ENCODE measurements at regions not wholly inside any gene's neighbourhood (a gene's known extent, or its start where the extent isn't known, plus 50 kb on each side); places are given as distances from the start of the nearest gene placed in this dataset.

DNA sequence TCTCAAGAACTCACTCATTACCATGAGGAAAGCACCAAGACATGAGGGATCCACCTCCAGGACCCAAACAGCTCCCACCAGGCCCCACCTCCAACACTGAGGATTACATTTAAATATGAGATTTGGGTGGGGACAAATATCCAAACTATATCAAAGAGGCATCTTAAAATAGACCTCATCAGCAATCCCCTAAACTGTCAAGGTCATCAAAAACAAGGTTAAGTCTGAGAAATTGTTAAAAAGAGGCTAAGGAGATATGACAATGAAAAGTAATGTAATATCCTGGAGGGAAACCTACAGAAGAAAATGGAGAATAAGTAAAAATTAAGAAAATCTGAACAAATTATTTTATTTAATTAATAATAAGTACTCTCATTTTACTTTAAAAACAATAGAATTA, 922.3 kb downstream of the HACE1 start:
- Histone ChIP-seq H4K20me1 (ENCODE audit: insufficient read depth) (no peaks in the 10 kb centered on the region), H3K27me3 (ENCODE audit: insufficient read depth, low read depth, low read length) (no peaks in the 10 kb centered on the region)

DNA sequence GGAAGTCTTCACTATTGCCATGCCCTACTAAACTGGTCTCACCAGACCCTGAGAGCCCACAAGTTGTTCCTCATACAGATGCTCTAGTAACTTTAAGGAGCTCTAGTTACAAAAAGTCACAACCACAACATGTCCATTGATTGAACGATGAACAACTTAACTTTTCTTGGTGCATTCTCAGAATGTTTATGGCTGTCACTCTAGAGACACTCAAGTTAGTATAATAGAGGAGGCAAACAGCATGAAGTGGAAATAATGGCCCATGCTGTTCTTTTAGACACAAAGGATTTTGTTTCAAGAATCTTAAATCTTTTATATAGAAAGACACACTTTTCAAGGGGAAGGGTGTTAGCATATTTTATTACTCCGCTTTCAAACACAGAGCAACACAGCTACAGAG, 934.4 kb downstream of the HACE1 start:
- H4K20me1 ChIP-seq (ENCODE audit: insufficient read depth) = no peaks in the 10 kb centered on the region
- no peak overlapping the region for H3K4me3 ChIP-seq (ENCODE audit: low read length)
- no peak overlapping the region for H3K9ac ChIP-seq (ENCODE audit: low read length)
- H3K79me2 ChIP-seq (replicated peaks; ENCODE audit: insufficient read depth, low read length) = no peaks in the 10 kb centered on the region
- H2AFZ ChIP-seq (ENCODE audit: low read depth, low read length) = no peak overlapping the region
- H3K4me2 ChIP-seq (ENCODE audit: low read length) = no peak overlapping the region
- no peaks in the 10 kb centered on the region for H3F3A ChIP-seq (ENCODE audit: insufficient read depth, low read length, poor library complexity, severe bottlenecking)
- TF ChIP-seq, protein P1, sequence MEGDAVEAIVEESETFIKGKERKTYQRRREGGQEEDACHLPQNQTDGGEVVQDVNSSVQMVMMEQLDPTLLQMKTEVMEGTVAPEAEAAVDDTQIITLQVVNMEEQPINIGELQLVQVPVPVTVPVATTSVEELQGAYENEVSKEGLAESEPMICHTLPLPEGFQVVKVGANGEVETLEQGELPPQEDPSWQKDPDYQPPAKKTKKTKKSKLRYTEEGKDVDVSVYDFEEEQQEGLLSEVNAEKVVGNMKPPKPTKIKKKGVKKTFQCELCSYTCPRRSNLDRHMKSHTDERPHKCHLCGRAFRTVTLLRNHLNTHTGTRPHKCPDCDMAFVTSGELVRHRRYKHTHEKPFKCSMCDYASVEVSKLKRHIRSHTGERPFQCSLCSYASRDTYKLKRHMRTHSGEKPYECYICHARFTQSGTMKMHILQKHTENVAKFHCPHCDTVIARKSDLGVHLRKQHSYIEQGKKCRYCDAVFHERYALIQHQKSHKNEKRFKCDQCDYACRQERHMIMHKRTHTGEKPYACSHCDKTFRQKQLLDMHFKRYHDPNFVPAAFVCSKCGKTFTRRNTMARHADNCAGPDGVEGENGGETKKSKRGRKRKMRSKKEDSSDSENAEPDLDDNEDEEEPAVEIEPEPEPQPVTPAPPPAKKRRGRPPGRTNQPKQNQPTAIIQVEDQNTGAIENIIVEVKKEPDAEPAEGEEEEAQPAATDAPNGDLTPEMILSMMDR (IDR thresholded peaks at IDR 0.05; ENCODE audit: poor library complexity, severe bottlenecking) = no peak
- TF ChIP-seq POLR2AphosphoS5 (IDR thresholded peaks at IDR 0.05) (no peak), RAD21 (conservative IDR thresholded peaks at IDR 0.05) (no peak), SMC3 (conservative IDR thresholded peaks at IDR 0.05; ENCODE audit: poor library complexity) (no peak), EZH2 (IDR thresholded peaks at IDR 0.05; ENCODE audit: borderline replicate concordance, insufficient read depth, low read length, poor library complexity, severe bottlenecking) (no peak), EP300 (conservative IDR thresholded peaks at IDR 0.05; ENCODE audit: poor library complexity, severe bottlenecking) (no peak), MXI1 (conservative IDR thresholded peaks at IDR 0.05; ENCODE audit: poor library complexity, severe bottlenecking) (no peak), TAF1 (IDR thresholded peaks at IDR 0.05; ENCODE audit: low read depth) (no peak)
- TF ChIP-seq, protein P2, sequence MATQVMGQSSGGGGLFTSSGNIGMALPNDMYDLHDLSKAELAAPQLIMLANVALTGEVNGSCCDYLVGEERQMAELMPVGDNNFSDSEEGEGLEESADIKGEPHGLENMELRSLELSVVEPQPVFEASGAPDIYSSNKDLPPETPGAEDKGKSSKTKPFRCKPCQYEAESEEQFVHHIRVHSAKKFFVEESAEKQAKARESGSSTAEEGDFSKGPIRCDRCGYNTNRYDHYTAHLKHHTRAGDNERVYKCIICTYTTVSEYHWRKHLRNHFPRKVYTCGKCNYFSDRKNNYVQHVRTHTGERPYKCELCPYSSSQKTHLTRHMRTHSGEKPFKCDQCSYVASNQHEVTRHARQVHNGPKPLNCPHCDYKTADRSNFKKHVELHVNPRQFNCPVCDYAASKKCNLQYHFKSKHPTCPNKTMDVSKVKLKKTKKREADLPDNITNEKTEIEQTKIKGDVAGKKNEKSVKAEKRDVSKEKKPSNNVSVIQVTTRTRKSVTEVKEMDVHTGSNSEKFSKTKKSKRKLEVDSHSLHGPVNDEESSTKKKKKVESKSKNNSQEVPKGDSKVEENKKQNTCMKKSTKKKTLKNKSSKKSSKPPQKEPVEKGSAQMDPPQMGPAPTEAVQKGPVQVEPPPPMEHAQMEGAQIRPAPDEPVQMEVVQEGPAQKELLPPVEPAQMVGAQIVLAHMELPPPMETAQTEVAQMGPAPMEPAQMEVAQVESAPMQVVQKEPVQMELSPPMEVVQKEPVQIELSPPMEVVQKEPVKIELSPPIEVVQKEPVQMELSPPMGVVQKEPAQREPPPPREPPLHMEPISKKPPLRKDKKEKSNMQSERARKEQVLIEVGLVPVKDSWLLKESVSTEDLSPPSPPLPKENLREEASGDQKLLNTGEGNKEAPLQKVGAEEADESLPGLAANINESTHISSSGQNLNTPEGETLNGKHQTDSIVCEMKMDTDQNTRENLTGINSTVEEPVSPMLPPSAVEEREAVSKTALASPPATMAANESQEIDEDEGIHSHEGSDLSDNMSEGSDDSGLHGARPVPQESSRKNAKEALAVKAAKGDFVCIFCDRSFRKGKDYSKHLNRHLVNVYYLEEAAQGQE (IDR thresholded peaks at IDR 0.05; ENCODE audit: borderline replicate concordance) = no peak
- H3K9me3 ChIP-seq (ENCODE audit: low read length) = no peaks in the 10 kb centered on the region
- no peaks in the 10 kb centered on the region for H3K27me3 ChIP-seq (ENCODE audit: insufficient read depth, low read depth, low read length)
- H3K27ac ChIP-seq (ENCODE audit: low read length) = no peak overlapping the region
- no peaks in the 10 kb centered on the region for H3K36me3 ChIP-seq (ENCODE audit: insufficient read depth, low read length)
- no peaks in the 10 kb centered on the region for H3K9me2 ChIP-seq (ENCODE audit: insufficient read depth, low read length)

More for the DNA sequence above, 922.3 kb downstream of the HACE1 start:
- no peaks in the 10 kb centered on the region for H3K9me2 ChIP-seq (ENCODE audit: insufficient read depth, low read length)
- H3K4me2 ChIP-seq (ENCODE audit: low read length) = no peak overlapping the region
- H3F3A ChIP-seq (ENCODE audit: insufficient read depth, low read length, poor library complexity, severe bottlenecking) = no peaks in the 10 kb centered on the region
- no peaks in the 10 kb centered on the region for H3K9me3 ChIP-seq (ENCODE audit: low read length)
- H2AFZ ChIP-seq (ENCODE audit: low read depth, low read length) = no peak overlapping the region
- TF ChIP-seq MXI1 (conservative IDR thresholded peaks at IDR 0.05; ENCODE audit: poor library complexity, severe bottlenecking) (no peak), SMC3 (conservative IDR thresholded peaks at IDR 0.05; ENCODE audit: poor library complexity) (no peak), EP300 (conservative IDR thresholded peaks at IDR 0.05; ENCODE audit: poor library complexity, severe bottlenecking) (no peak), TAF1 (IDR thresholded peaks at IDR 0.05; ENCODE audit: low read depth) (no peak), POLR2AphosphoS5 (IDR thresholded peaks at IDR 0.05) (no peak), RAD21 (conservative IDR thresholded peaks at IDR 0.05) (no peak), EZH2 (IDR thresholded peaks at IDR 0.05; ENCODE audit: borderline replicate concordance, insufficient read depth, low read length, poor library complexity, severe bottlenecking) (no peak)
- TF ChIP-seq, protein P1 (IDR thresholded peaks at IDR 0.05; ENCODE audit: poor library complexity, severe bottlenecking) = no peak
- TF ChIP-seq, protein P2 (IDR thresholded peaks at IDR 0.05; ENCODE audit: borderline replicate concordance) = no peak
- H3K79me2 ChIP-seq (replicated peaks; ENCODE audit: insufficient read depth, low read length) = no peaks in the 10 kb centered on the region
- H3K4me3 ChIP-seq (ENCODE audit: low read length) = no peak overlapping the region
- no peak overlapping the region for H3K9ac ChIP-seq (ENCODE audit: low read length)
- no peak overlapping the region for H3K27ac ChIP-seq (ENCODE audit: low read length)
- no peaks in the 10 kb centered on the region for H3K36me3 ChIP-seq (ENCODE audit: insufficient read depth, low read length)
